DND-41 (cell line): ENCODE measurements at regions not wholly inside any gene's neighbourhood (a gene's known extent, or its start where the extent isn't known, plus 50 kb on each side); places are given as distances from the start of the nearest gene placed in this dataset.

Experiments
- CTCF ChIP-seq: IDR thresholded peaks from 2 replicates; pipeline ENCODE4 v1.5.1; 2012; ENCODE audit warnings: borderline replicate concordance, low read length, moderate library complexity, mild to moderate bottlenecking; ENCODE audit not compliant: poor library complexity, severe bottlenecking; ENCODE audit errors: extremely low read depth
- EZH2 ChIP-seq: IDR thresholded peaks from 3 replicates; pipeline ENCODE4 v1.6.1; 2012; ENCODE audit warnings: borderline replicate concordance, low read depth, mild to moderate bottlenecking, moderate library complexity, low read length, inconsistent platforms; ENCODE audit not compliant: severe bottlenecking

GRCh38 chr5:144103611-144104485 is 66.6 kb downstream of the YIPF5 start:
- TF ChIP-seq CTCF (no peak), EZH2 (no peak)
